GM18507 (cell line): ENCODE measurements at regions not wholly inside any gene's neighbourhood (a gene's known extent, or its start where the extent isn't known, plus 50 kb on each side); places are given as distances from the start of the nearest gene placed in this dataset.
"Not testable (repeated sequence)": the region's sequence is repeated elsewhere in the genome, so short reads cannot be mapped to it uniquely, and the experiment has no call there.

Experiments
- DNase-seq: peaks from one replicate; pipeline ENCODE4 v3.0.0; 2011; ENCODE audit warnings: low read depth; ENCODE audit not compliant: insufficient read length; ENCODE audit errors: extremely low spot score
- FAIRE-seq: peaks from 2 replicates; lab custom pipeline; 2011; peaks lifted over from hg19 to GRCh38; lab: Jason Lieb, UNC

DNA sequence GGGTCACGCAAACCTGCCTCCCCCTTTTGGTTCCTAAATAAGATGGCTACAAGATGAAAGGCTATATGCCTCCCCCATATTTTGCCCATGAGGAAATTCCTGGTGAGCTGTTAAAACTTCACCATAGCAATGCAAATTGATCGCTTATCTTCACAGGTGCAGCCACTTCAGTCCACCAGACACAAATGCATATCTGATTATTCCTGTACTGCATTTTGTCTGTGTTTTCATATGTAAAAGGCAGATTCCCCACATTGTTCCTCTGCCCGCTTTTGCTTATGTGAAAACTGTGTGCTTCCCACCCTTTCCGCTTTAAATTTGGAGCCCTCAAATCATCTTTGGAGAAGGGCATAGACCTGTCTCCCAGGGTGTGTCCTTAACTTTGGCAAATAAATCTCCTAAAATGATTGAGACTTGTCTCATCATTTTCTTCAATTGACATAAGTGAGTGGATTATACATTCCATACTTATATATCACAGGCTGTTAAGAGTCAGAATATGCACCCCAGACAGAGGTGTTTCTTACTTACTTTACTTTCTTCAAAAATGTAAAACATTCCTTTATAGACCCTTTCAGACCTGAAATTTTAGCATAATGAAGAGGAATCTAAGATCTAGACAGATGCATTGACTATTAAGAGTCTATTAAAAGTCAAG is 116.4 kb downstream of the CASP12 start:
- no peak for FAIRE-seq
- no peak for DNase-seq

DNA sequence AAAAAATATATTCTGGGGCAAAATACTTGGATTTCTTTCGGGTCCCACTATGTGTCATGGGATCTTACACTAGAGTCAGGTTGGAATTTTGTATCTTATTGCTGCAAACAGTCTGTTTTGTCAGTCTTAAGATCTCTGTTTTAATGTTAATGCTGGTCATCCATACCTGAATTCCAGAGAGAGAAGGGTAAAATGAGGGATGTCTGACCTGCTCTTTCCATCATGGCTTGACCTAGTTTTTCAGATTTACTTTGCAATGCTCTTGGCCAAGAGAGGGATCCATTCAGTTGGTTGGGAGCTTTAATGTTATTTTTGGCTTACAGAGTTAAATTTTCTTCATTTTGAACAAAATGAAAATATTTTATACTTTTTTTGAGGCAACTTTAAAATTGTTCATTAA is 117.2 kb downstream of the CASP12 start:
- no peak for FAIRE-seq

DNA sequence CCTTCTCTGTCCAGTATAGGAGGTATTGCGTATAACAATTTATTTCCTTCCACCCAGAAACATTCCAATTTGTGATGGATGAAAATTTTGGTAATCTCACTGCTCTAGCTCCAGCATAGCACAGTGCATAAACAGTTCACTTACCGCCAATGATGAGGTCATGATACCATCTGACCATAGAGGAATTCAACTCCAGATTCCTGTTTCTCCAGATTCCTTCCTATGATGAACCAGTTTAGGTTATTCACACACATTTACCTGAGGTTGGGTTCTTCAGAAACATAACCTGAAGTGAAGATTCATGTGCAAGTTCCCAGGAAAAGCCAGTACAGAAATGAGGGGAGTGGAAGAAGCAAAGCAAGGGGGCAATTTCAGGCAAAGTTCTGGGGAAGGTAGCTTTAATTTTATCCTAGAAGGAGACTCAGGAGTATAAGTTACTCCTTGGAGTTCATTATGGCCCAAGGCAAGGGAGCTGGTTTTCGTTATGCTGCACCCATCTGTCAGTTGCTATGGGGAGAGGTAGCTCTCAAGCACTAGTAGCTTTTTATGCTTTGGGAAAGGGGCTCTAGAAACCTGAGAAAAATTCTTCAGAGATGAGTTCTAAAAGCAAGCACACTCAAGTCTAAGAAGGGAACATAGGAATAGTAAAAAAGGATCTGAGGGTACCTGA is 121.6 kb downstream of the CASP12 start:
- no peak for FAIRE-seq
- no peak for DNase-seq

More for the DNA sequence above, 117.2 kb downstream of the CASP12 start:
- DNase-seq: no peak

DNA sequence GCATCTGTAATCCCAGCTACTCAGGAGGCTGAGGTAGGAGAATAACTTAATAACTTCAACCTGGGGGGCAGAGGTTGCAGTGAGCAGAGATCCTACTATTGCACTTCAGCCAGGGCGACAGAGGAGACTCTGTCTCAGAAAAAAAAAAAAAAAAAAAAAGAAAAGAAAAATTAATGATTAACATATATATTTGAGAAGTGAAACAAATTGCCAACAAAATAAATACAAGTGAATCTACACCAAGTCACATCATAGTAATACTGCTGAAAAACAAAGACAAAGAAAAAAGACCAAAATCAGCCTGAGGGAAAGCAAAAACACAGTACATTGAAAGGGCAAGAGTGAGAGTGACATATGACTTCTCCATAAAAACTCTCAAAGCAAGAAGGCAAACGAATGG is 123.7 kb downstream of the CASP12 start:
- no peak for DNase-seq
- FAIRE-seq: no peak

DNA sequence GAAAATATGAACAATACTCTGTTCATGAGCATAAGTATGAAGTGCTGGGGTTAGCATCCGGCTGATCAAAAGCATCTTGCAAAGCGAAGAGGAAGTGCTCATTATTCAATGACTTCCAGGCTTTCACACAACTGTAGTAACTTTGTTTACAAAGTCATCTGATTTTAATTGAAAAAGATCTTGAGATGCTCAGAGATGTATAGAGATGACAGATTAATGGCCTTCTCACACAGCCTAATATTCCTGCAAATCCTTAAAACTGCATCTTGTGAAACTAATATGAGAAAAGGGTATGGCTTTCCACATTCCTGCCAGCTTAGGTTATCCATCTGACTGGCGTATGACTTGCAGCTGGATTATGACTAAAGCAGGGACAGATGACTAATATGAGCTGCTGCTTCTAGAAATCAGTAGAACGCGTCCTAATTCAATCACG is 125.4 kb downstream of the CASP12 start:
- FAIRE-seq: no peak
- DNase-seq: no peak

DNA sequence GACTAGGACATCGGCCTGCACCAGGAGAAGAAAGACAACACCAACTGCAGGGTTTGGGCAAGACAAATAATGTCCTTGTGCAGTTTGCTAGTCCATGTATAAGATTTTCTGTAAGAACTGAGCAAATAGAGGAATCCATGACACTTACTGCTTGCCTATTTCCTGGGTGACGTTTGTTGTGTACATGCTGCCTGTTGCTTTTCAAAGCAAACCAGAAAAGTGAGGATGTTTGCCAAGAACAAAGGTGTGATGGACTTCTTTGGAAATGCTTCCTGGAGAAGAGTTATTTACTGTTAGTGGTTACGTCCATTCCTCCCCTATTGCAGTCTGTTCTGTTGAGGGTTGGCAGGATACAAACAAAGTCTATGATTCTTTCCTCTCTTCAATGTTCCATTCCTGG is 126.5 kb downstream of the CASP12 start:
- FAIRE-seq: no peak
- no peak for DNase-seq

DNA sequence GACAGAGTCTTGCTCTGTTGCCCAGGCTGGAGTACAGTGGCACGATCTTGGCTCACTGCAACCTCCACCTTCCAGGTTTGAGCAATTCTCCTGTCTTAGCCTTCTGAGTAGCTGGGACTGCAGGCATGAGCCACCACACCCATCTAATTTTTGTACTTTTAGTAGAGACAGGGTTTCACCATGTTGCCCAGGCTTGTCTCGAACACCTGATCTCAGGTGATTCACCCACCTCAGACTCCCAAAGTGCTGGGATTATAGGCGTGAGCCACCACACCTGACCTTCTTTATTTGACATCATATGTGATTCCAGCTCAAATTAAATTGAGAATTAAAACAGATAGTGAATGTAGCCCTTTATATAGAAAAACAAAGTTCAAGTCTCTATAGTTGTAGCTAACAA is 127.2 kb downstream of the CASP12 start:
- FAIRE-seq, DNase-seq: not testable (repeated sequence)

DNA sequence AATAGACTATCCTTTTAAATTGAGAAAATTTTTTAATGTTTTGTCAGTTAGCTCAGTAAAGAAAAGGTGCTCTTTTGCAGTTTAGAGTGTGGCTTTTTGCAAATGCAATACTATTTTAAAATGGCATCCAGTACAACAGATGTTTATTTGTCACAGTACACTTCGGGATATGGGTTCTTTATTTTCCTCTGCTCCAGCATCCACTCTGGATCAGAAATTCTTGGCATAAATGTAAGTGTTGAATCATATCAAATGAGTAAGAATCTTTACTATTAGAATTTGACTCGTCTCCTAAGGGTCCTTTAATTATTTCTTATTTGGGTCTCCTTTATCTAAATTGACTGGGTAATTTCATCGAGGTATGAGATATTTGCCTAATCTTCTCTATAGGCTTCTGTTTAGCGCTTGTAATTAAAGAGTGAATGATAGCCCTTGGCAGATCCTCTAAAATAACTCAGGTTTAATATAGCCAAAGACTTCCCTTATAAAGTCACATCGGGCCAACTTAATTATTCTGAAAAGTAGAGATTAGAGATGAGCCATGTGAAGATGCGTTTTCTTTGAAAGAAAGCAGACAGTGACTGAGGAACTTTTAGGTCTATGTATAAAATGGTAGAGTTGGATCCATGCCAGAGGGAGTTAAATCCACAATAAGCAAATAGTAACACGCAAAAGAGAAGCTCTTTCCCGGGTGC is 132.7 kb downstream of the CASP12 start:
- DNase-seq (no peak), FAIRE-seq (no peak)

DNA sequence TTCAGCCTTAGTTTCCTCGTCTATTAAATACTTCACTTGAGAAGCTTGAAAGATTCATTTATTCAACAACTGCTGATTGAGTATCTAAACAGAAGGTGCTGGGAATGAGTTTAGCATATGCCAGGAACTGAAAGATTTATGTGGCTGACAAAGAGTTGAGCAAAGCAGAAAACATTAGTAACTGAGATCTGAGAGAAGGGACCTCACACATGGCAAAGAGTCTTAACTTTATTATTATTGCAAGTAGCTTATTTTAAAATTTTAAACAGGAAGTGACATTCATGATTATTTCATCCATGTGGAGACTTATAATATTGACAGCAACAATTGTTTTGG is 133.6 kb downstream of the CASP12 start:
- FAIRE-seq (no peak), DNase-seq (no peak)

DNA sequence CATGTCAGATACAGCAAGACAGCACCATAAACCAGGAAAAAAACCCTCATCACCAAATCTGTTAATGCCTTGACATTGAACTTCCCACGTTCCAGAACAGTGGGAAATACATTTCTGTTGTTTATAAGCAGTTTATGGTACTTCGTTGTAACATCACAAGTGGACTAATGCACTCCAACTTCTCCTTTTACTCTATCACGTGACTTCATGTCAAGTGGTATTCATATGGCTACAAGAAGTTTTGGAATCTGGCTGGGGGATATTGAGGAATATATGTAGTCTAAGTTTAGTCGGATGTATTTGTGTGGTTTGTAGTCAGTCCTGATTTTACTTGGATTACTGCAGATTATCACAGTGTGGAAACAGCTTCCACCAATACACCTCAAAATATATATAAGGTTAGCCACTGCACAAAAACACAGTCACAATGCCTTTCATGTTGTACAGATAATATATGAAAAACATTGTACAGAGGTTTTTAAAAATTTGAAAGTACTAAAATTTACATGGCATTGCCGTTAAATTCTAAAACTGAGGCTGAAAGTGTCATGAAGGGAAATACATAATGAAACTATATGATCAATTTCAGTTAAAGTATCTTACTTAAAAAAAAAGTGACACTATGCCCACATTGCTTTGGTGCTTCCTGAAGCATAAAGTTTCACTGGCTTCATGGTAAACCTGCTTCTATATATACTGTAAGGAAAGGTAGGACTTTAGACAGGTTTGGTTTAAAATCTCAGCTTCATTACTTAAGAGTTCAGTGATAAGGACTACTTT is 134.1 kb downstream of the CASP12 start:
- FAIRE-seq: no peak
- DNase-seq: no peak

DNA sequence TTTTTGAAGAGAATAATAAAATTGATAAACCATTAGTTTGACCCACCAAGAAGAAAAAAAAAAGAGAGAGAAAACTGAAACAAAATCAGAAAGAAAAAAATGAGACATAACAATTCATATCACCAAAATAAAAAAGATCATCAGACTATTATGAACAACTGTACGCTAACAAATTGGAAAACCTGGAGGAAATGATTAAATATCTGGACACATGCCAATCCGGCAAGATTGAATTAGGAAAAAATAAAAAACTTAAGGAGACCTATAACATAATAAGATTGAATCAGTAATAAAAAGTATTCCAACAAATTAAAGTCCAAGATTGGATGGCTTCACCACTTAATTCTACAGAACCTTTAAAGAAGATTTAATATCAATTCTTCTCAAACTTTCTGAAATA is 136.7 kb downstream of the CASP12 start:
- DNase-seq (no peak), FAIRE-seq (no peak)

DNA sequence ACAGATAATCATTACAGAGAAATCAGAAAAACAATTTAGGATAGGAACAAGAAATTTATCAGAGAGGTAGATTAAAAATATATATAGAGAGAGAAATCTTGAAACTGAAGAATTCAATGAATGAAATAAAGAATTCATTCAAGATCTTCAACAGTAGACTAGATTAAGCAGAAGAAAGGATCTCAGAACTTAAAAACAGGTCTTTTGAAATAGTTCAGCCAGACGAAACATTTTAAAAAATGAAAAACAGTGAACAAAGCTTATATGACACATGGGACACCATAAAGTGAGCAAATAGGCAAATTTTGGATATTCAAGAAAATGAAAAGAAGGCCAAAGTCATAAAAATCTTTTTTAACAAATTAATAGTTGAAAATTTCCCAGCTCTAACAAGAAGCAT is 138.8 kb downstream of the CASP12 start:
- DNase-seq: no peak
- FAIRE-seq: no peak

DNA sequence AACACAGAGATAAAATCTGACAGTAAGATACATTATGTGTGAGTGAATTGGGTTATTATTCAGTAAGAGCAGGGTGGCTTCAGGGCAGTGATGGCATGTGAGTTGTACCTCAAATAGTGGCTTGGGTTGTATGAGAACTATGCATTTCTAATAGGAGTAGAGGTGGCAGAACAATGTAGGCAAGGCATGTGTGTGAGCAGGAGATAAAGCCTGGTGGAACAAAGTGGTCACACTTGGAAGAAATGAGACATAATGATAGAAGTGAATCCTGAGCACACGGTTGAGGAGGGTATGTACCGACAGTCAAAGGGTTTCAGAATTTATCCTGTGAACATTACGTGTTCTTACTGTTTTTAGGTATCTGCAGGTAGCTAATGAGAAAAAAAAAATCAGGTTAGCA is 159.3 kb downstream of the CASP12 start:
- no peak for DNase-seq
- FAIRE-seq: no peak

DNA sequence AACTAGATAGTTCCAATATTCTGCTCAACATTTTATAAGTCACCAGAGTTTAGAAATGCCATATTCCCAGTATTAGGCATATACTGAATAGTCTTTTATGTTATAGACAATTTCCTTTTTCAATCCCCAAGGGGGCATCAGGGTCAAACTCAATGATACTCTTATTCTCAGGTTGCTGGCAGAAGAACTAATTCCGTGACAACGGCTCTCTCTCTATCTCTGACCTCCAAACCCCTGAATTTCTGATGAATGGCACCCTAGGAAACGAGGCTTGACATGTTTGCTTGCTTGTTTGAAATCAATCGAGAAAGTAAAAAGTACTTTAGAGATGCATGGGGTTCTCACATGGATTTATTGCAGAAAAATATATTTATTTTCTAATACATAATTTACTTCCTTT is 160.1 kb downstream of the CASP12 start:
- DNase-seq: no peak
- FAIRE-seq: no peak

DNA sequence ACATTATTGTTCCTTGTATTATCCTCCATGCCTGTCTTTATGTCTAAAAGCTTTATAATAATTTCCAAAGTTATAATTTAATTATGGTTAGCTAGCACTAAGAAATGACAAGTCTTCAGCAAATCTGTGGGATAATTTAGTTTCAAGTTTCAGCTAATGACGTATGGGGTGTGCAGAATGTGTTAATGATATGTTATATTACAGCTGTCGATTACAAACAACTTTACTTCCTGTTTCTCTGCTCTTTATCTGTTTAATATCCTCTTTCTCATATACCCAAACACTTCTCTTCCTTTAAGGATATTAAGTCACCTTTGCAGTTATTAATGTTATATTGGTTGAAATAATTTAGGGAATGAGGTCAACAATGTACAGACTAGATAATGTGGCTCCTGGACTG is 161.8 kb downstream of the CASP12 start:
- DNase-seq (no peak), FAIRE-seq (no peak)

DNA sequence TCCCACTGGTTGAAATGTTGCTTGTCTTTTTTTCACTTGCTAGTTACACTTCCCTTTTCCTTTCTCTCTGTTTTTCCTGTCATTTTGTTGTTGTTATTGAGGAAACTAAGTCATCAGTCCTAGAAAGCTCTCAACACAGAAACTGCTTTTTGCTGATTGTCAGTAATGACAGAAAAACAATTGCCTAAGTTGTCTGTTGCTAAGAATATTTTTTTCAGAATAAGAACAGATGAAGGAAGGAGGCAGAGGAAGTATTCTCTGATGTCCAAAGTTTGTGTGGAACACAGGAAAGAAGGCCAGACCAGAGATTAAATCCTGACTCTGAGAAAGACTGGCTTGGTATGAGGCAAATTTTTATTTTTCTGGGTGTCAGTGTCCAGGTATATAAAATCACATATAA is 163.3 kb downstream of the CASP12 start:
- no peak for DNase-seq

DNA sequence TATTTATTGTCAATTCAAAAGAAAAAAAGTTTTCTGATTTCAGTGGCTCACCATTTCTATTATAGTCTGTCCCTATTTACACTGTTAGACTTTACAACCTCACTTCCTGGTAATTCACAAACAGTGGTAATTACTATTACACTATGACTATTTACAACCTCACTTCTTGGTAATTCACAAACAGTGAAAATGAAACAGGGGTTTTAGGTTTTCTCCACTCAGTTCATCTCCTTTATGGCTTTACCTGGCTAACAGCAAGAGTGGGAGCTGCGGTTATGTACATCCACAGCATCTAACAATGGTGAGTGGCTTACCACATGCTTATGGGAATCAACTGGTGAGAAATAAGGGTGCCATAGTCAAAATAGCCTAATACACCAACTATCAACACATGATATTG is 166.4 kb downstream of the CASP12 start:
- DNase-seq (no peak), FAIRE-seq (no peak)

More for the DNA sequence above, 163.3 kb downstream of the CASP12 start:
- no peak for FAIRE-seq

DNA sequence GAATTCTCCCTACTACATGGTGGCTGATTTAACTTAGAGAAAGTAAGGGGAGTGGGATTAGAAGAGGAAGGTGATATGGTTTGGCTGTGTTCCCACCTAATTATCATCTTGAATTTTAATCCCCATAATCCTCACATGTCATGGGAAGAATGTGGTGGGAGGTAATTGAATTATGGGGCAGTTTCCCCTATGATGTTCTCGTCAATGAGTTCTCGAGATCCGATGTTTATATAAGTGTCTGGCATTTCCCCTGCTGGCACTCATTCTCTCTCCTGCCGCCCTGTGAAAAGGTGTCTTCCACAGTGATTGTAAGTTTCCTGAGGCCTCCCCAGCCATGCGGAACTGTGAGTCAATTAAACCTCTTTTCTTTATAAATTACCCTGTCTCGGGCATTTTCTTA is 169.3 kb downstream of the CASP12 start:
- DNase-seq (no peak), FAIRE-seq (no peak)

DNA sequence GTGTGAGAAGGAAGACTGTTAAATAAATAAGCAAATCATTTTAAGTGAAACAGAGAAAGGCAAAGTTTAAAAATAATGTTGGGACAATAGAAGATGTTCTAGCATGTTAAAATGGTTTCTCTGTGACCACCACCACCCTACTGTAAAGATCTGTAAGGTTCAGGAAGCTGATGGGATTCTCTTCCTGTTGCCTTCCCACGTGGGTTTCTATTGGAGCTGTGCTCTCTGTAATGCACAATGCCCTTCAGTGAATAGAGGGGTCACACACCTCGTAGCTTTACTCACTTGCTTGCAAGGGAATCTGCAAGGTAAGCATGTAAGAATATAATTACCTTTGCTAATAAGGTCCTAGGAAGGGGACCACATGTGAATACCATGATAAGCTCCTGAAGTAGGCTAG is 170.5 kb downstream of the CASP12 start:
- FAIRE-seq (no peak), DNase-seq (no peak)

DNA sequence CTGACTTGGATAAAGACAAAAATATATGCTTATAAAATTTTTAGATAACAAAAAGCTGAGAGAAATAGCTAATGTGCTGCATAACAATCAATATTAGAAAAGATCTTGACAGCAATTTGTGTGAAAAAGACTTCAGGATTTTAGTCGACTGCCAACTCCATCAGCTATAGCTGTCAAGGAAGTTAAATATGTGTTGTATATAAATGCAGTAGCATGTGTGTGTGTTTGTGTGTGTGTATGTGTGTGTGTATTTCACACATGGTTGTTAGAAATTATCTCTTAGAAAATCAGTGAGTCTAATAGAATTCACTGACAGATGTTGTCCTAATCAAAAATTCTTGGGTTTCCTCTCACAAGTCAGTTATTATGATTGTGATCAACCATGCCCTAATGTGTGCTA is 171.2 kb downstream of the CASP12 start:
- FAIRE-seq (no peak), DNase-seq (no peak)
